Activated B cell treated with CpG ODN at 0.5 μM for 24 hours (primary cell): ENCODE measurements at regions not wholly inside any gene's neighbourhood (a gene's known extent, or its start where the extent isn't known, plus 50 kb on each side); places are given as distances from the start of the nearest gene placed in this dataset.

Experiments used
- ATAC-seq: fragments of 200-7000 bp; cut with Tn5 transposase; one replicate; pipeline ENCODE4 v1.10.0; 2021; ENCODE audit warnings: low read depth, mild to moderate bottlenecking, moderate library complexity
- CTCF ChIA-PET: fragments of 350-600 bp; sonication (Branson Sonifier 250); formaldehyde crosslinking; loops from one replicate; lab custom pipeline; 2021; ENCODE audit warnings: antibody characterized with exemption; lab: Charles Lee
- POLR2A ChIA-PET: fragments of 350-600 bp; sonication (Branson Sonifier 250); formaldehyde crosslinking; loops from one replicate; lab custom pipeline; 2021; ENCODE audit warnings: antibody characterized with exemption; lab: Charles Lee
- DNase-seq: peaks from one replicate; pipeline ENCODE4 v3.0.0; 2022
- H3K27ac Mint-ChIP-seq: one replicate; pipeline ENCODE4 v1.8.0; 2020; ENCODE audit warnings: mixed read lengths
- H3K27me3 Mint-ChIP-seq: one replicate; pipeline ENCODE4 v1.8.0; 2021; ENCODE audit warnings: mixed read lengths
- H3K36me3 Mint-ChIP-seq: one replicate; pipeline ENCODE4 v1.8.0; 2021; ENCODE audit warnings: low read depth, mixed read lengths
- H3K4me1 Mint-ChIP-seq: one replicate; pipeline ENCODE4 v1.8.0; 2021; ENCODE audit warnings: mixed read lengths
- H3K4me3 Mint-ChIP-seq: one replicate; pipeline ENCODE4 v1.8.0; 2020; ENCODE audit warnings: mild to moderate bottlenecking, mixed read lengths
- H3K9me3 Mint-ChIP-seq: one replicate; pipeline ENCODE4 v1.8.0; 2020; ENCODE audit warnings: mixed read lengths
- intact Hi-C: fragments of 100-400 bp; cut with micrococcal nuclease; formaldehyde crosslinking; loops from one replicate; pipeline ENCODE4 v1.15.1; 2024
- TF ChIP-seq, protein P1 (sequence below): fragments of 200-600 bp; IDR thresholded peaks from one replicate; pipeline ENCODE4 v1.8.0; 2022; ENCODE audit warnings: antibody characterized with exemption, mild to moderate bottlenecking

DNA sequence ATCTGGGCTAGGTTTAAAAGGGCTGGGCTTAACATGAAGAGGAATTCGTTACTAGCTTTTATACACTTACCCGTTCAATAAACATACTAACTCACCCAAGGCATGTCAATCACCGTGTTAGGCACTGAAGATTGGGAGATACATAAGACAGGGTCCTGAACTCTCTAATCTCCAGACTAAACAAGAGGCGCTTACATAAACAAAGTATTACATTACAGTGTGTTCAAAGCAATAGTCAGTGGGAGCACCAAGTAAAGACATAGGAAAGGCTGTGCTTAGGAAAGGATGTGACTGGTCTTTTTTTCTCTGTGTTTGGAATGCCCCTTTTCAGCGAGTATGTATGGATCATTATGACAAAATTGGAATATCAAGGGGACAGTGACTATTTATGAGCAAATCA is 203.6 kb upstream of the ADRA1B start:
- no peak for DNase-seq
- Mint-ChIP-seq H3K9me3 (peaks cover 2% of the 10 kb centered on the region), H3K27me3 (peaks cover 26% of the 10 kb centered on the region), H3K4me3 (no peak overlapping the region), H3K36me3 (no peaks in the 10 kb centered on the region), H3K27ac (no peak overlapping the region), H3K4me1 (no peaks in the 10 kb centered on the region)
- intact Hi-C loops = no loop called here
- ATAC-seq = no peak
- TF ChIP-seq, protein P1, sequence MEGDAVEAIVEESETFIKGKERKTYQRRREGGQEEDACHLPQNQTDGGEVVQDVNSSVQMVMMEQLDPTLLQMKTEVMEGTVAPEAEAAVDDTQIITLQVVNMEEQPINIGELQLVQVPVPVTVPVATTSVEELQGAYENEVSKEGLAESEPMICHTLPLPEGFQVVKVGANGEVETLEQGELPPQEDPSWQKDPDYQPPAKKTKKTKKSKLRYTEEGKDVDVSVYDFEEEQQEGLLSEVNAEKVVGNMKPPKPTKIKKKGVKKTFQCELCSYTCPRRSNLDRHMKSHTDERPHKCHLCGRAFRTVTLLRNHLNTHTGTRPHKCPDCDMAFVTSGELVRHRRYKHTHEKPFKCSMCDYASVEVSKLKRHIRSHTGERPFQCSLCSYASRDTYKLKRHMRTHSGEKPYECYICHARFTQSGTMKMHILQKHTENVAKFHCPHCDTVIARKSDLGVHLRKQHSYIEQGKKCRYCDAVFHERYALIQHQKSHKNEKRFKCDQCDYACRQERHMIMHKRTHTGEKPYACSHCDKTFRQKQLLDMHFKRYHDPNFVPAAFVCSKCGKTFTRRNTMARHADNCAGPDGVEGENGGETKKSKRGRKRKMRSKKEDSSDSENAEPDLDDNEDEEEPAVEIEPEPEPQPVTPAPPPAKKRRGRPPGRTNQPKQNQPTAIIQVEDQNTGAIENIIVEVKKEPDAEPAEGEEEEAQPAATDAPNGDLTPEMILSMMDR = no peak
- POLR2A ChIA-PET = no interaction called here
- CTCF ChIA-PET = no interaction called here

DNA sequence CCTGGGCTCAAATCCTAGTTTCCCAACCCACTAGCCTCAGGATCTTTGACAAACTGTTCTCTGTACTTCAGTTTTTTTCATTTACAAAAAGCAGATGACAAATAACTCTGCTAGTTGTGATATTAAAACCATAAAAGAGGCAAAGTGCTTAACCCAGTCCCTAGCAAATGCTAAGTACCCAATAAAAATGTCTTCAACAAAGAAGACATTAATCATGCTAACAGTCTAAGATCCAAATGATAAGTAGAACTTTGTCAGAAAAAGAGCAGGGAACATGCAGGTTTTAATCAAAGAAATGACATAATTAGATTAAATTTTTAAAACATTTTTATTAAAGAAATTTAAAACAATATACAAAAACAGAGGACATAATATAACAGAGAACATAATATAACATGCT is 203.0 kb upstream of the ADRA1B start:
- CTCF ChIA-PET = no interaction called here
- no peaks in the 10 kb centered on the region for H3K4me1 Mint-ChIP-seq
- DNase-seq (no peak), ATAC-seq (no peak)
- H3K27me3 Mint-ChIP-seq = peaks cover 30% of the 10 kb centered on the region
- H3K4me3 Mint-ChIP-seq = no peak overlapping the region
- POLR2A ChIA-PET = no interaction called here
- H3K9me3 Mint-ChIP-seq = no peaks in the 10 kb centered on the region
- H3K27ac Mint-ChIP-seq = no peak overlapping the region
- TF ChIP-seq, protein P1 = no peak
- H3K36me3 Mint-ChIP-seq = no peaks in the 10 kb centered on the region
- intact Hi-C loops = no loop called here

DNA sequence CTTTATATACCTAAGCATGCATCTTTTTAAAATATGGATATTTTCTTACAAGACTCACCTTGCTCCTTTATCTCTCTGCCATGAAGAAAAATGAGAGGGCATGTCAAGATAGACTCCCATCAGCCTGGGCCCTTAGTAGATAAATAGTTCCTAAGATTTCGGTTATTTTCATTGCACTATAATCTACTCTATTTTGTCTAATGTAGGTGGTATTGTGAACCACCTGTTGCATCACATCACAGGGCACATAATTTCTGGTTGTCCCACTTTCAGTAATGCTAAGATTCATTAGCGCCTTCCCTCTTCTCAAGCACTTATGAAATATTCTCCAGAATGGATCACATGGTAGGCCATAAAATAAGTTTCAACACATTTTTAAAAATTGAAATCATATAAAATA is 202.5 kb upstream of the ADRA1B start:
- Mint-ChIP-seq H3K9me3 (no peaks in the 10 kb centered on the region), H3K27me3 (peaks cover 31% of the 10 kb centered on the region)

DNA sequence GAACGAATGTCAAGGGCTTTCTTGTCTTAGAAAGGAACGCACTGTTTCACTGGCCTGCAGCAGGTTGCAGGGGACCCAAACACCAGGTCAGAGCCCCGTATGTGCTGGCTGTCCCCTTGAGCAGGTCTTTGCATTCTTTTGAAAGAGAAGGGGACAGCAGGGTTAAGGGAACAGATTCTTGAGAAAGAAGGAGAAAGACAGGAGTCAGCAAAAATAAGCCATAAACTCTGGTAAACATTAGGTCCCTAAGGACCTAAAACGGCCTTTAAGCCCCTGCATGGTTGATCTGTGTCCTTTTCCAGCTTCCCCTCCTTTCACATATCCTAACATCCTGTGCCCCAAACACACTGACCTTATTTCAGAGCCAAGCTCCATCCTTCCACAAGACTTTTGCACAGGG is 190.8 kb upstream of the ADRA1B start:
- Mint-ChIP-seq H3K4me1 (peaks cover 15% of the 10 kb centered on the region), H3K27ac (no peak overlapping the region), H3K4me3 (no peak overlapping the region), H3K27me3 (peaks cover 29% of the 10 kb centered on the region), H3K9me3 (no peaks in the 10 kb centered on the region), H3K36me3 (no peaks in the 10 kb centered on the region)
- intact Hi-C loops = no loop called here
- CTCF ChIA-PET = no interaction called here
- TF ChIP-seq, protein P1 = no peak
- POLR2A ChIA-PET = no interaction called here
- DNase-seq = no peak
- no peak for ATAC-seq

More for the DNA sequence above, 202.5 kb upstream of the ADRA1B start:
- TF ChIP-seq, protein P1 = no peak
- Mint-ChIP-seq H3K4me1 (no peaks in the 10 kb centered on the region), H3K36me3 (no peaks in the 10 kb centered on the region), H3K27ac (no peak overlapping the region), H3K4me3 (no peak overlapping the region)
- intact Hi-C loops = no loop called here
- CTCF ChIA-PET = no interaction called here
- no peak for DNase-seq
- no peak for ATAC-seq
- POLR2A ChIA-PET = no interaction called here

DNA sequence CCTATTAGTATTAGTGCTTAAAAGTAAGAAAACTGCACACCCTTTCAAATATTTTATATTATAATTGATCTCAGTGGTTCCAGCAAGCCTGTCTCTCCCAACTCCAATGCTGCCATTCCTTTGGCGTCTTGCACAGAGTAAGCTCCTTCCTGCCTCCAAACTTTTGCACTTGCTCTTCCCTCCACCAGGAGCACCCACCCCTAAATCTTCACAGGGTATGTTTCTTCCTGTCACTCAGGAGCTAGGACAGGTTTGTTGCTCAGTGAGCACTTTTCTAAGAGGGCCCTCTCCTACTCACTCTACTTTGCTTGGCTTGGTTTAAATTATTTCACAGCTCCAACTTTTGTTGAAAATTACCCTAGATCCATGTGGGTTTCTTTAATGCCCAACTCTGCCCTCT is 189.1 kb upstream of the ADRA1B start:
- ATAC-seq = no peak
- no peak overlapping the region for H3K27ac Mint-ChIP-seq
- H3K9me3 Mint-ChIP-seq = no peaks in the 10 kb centered on the region
- H3K36me3 Mint-ChIP-seq = no peaks in the 10 kb centered on the region
- peaks cover 27% of the 10 kb centered on the region for H3K27me3 Mint-ChIP-seq
- peaks cover 27% of the 10 kb centered on the region for H3K4me1 Mint-ChIP-seq
- no peak overlapping the region for H3K4me3 Mint-ChIP-seq
- ChIA-PET POLR2A (no interaction called here), CTCF (interaction anchor here (1.2 kb wide), 1 partner anchor 259 kb away, joined by 3 read pairs; no protein-coding TSS in a partner anchor)
- TF ChIP-seq, protein P1 = no peak
- intact Hi-C loops = no loop called here
- no peak for DNase-seq
